ENCODE measurements at regions not wholly inside any gene's neighbourhood (a gene's known extent, or its start where the extent isn't known, plus 50 kb on each side); places are given as distances from the start of the nearest gene placed in this dataset.

- no peak for TF ChIP-seq RFX5 (IDR thresholded peaks at IDR 0.05; ENCODE audit: low read length)
- no peak for TF ChIP-seq GABPA (IDR thresholded peaks at IDR 0.05; ENCODE audit: low read depth)
Measured at GRCh38 chr15:91526424-91526823, 327.1 kb upstream of the SLCO3A1 start.
